H54 (cell line): ENCODE measurements at regions not wholly inside any gene's neighbourhood (a gene's known extent, or its start where the extent isn't known, plus 50 kb on each side); places are given as distances from the start of the nearest gene placed in this dataset.

ENCODE experiments used
- DNase-seq: peaks from one replicate; pipeline ENCODE4 v3.0.0; 2011; ENCODE audit warnings: low spot score, mixed read lengths; ENCODE audit not compliant: insufficient read length
- FAIRE-seq: peaks from 3 replicates; lab custom pipeline; 2011; peaks lifted over from hg19 to GRCh38; lab: Jason Lieb, UNC
- POLR2A ChIP-seq: IDR thresholded peaks from 2 replicates; pipeline ENCODE4 v1.6.1; 2011; ENCODE audit warnings: low read depth, mild to moderate bottlenecking, low read length

- no peak for FAIRE-seq
- no peak for DNase-seq
Measured at GRCh38 chr2:129793431-129793902, 186.0 kb upstream of the RAB6C start.

DNA sequence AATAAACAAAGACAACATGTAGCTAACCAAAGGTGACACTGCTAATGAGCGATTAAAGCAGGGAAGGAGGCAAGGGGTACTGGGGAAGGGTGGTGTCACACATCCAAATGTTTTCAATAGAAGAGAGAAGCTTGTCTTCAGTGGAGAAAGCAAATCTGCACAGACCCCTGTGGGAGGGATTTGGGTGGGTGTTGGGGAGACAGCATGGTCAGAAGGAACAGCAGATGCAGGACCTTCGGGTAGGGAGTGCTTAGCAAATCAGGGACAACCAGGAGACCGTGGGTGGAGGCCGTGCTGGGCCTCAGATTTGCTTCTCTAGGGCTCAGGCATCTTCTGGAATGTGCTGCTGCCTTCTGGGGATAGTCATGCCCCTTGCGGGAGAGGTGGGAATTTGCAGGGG is 185.3 kb upstream of the RAB6C start:
- TF ChIP-seq POLR2A, result no peak
- FAIRE-seq (no peak), DNase-seq (no peak)

More at GRCh38 chr2:129793431-129793902, 186.0 kb upstream of the RAB6C start:
- TF ChIP-seq POLR2A, result no peak

DNA sequence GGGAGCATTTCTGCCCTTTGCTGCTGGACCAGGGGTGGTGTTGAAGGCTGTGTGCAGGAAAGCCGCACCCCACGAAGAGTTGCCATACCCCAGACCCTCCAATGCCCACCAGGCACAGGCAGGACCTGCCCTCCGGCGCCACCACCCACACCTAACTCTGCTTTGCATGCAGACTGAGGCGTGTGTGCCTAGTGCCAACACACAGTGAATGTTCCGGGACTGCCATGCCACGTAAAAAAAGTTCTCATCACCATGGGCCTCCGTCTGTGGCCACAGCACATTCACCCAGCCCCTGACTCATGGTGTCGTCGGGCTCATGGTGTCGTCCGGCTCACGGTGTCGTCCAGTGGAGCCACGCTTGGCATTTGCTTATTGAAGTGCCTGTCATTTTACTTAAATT is 184.9 kb upstream of the RAB6C start:
- DNase-seq (no peak), FAIRE-seq (no peak)
- TF ChIP-seq POLR2A, result no peak

DNA sequence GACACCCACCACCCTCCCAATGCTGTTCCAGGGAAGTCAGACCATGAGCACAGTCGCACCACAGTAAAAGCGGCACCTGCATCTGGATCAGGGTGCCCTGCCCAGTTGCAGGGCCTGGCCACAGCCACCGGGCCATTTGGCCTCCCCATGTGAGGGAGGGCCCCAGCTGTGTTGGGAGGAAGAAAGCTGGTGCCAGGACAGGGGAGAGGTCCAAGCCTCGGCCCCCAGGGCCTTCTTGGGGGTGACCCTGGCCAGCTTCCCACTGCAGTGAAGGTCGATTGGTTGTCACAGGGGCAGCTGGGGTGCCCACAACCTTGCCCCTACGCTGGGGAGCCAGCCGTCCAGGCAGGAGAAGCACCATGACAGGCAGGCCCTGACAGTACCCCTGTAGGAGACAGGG is 183.2 kb upstream of the RAB6C start:
- no peak for TF ChIP-seq POLR2A
- DNase-seq (no peak), FAIRE-seq (no peak)

DNA sequence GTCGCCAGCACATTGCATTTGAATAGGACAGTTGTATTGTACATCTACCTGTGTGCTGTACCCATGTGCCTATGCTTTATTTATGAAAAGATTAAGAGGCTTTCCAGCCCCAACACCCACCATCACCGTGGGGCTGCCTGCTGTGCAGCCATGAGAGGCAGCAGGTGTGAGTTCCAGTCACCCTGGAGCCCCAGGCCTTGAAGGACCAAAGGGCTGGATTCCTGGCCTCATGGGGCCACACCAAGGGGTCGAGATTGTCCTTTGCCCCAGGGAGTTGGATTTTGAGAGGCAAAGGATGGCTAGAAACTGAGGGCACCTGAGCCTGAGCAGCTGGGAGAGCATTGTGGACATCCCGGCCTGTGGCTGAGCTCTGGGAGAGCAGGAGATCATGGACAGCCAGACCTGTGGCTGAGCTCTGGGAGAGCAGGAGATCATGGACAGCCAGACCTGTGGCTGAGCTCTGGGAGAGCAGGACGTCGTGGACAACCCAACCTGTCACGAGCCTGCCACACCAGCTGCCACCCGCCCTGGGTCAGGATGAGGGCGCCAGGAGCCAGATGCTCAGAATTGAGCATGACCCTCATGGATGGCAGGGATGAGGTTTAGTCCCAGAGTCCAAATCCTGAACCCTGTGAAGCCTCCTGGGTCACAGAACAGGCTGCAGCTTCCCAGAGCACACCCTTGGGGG is 182.5 kb upstream of the RAB6C start:
- FAIRE-seq (no peak), DNase-seq (no peak)
- TF ChIP-seq POLR2A, result no peak

DNA sequence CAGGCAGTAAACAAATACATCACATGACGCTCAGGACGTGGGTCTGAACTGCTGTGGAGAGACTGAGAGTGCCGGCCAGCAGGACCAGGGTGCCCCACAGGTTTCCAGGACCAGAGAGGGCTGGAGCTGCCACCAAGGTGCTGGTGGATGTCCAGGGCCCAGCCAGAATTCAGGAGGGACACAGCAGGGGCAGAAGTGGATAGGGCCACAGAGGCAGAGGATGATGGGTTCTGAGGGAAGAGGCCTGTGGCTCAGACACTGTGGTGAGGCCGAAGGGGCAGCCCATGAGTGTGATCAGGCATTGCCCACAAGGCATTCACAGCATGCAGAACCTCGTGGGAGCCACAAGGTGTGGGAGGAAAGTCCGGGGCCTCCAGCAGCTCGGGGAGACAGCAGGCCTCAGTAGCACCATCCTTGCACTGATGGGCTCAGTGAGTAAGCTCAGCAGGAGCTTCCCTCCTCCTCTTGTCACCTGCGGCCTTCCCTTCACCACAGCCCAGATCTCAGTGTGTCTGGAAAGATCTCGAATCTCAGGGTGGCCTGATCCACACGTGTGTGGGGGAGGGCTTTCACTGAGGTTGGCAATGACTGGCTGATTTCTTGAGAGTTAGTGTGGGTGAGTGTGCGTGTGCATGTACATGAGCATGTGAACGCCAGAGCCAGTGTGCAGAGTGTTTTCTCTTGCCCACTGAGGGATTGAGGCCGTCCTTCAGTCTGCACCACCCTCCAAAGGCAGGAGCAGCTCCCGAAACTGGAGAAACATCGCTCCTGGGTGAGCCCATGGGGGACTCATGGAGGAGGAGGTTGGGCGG is 181.8 kb upstream of the RAB6C start:
- DNase-seq, result no peak
- no peak for FAIRE-seq
- no peak for TF ChIP-seq POLR2A

GRCh38 chr2:129798301-129798581 is 181.2 kb upstream of the RAB6C start:
- no peak for FAIRE-seq
- DNase-seq, result no peak
- no peak for TF ChIP-seq POLR2A

GRCh38 chr2:129798626-129799025 is 180.8 kb upstream of the RAB6C start:
- TF ChIP-seq POLR2A, result no peak
- FAIRE-seq (no peak), DNase-seq (no peak)

DNA sequence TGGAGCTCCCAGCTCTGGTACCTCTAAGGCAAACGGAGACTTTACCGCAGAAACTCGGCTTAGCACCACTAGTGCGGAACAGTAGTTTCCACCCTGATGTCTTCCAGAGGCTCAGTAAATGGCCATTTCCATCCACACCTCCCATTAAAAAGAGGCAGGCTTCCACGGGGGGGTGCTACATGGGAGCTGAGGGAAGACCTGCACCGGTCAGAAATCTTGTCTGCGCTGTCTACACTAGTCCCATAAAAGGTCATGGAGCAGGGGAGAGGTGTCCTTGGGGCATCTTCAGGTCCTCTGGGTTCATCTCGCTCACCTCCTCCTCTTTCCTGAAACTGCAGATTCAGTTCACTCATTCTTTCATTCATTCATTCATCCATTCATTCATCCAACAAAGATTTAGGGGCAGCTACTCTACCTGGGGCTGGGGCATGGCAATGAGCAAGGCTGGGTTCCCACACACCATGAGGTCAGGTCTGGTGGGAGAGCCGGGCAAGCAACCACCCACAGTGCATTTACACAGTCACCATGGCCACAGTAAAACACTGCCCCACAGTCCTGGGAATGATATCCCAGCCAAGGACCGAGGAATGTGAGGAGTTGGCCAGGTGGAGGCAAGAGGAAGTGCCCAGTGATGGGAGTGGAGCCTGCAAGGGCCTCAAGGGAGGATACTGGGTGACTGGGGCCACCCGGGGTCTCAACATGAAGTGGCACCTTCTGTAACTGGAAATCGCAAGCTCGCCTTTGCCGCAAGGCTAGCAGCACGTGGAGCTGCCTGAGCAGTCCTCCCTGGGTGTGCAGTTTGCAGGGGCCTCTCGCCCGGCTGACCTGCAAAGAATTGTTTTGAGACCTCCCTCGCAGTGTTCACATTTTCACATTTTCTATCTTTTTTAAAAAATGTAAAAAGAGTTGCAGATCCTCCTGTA is 180.2 kb upstream of the RAB6C start:
- no peak for DNase-seq
- no peak for FAIRE-seq

DNA sequence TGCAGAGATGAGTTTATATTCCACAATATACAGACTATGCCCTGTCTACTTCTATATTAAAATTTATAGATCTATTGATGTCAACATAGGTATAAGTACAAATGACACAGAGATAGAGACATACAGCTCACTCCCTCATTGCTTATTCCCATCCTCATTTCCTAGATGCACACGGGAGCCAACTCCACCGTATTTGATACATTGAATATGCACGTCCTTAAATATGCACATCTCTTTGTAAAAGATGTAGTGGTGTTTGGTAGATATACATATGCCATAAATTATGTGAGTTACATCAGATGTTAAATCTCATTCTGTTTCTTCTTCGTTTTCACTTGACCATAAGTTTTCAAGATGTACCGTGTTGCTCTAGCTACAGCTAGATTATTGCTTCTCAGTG is 179.2 kb upstream of the RAB6C start:
- FAIRE-seq (no peak), DNase-seq (no peak)

More for the DNA sequence above, 180.2 kb upstream of the RAB6C start:
- TF ChIP-seq POLR2A, result no peak

GRCh38 chr2:129800686-129801085 is 178.8 kb upstream of the RAB6C start:
- no peak for FAIRE-seq
- TF ChIP-seq POLR2A, result no peak
- DNase-seq, result no peak

More for the DNA sequence above, 179.2 kb upstream of the RAB6C start:
- TF ChIP-seq POLR2A, result no peak

GRCh38 chr2:129801575-129801974 is 177.9 kb upstream of the RAB6C start:
- TF ChIP-seq POLR2A, result no peak
- DNase-seq (no peak), FAIRE-seq (no peak)

DNA sequence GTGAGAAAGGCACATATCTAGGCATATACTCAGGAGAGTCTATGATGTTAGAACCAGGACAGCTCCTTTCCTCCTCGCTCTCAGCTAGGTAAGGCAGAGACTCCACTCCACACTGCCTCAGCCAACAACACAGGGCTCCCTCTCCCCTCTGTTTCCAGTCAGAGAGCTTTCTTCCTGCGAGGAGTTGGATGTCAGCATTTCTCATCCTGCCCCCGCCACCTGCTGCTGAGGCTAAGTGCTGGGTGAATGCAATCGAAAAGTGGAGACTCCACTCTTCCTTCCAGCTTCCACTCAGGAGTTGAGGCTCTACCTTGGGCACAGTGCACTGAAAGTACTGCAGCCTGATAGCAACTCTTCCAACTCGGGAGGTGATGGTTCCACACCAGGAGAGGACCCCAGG is 177.2 kb upstream of the RAB6C start:
- DNase-seq (no peak), FAIRE-seq (no peak)
- no peak for TF ChIP-seq POLR2A

DNA sequence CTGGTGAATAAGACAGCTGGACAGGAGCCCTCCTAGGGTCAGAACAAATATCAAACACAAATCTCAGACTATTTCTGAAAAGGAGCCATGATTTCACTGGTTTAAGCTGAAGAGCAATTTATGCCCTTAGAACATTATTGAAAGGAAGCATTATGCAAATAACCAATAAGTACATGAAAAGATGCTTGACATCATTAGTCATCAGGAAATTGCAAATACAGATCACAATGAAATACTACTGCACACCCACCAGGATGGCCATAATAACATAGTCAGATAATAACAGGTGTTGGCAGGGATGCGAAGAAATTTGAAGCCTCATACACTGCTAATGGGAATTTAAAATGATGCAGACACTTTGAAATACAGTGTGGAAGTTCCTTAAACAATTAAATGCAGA is 176.4 kb upstream of the RAB6C start:
- FAIRE-seq (no peak), DNase-seq (no peak)
- TF ChIP-seq POLR2A, result no peak
